HG02623 (cell line): ENCODE measurements at regions not wholly inside any gene's neighbourhood (a gene's known extent, or its start where the extent isn't known, plus 50 kb on each side); places are given as distances from the start of the nearest gene placed in this dataset.

Experiments used
- ATAC-seq: cut with Tn5 transposase; IDR thresholded peaks from one replicate; pipeline ENCODE4 v1.9.1; 2021; ENCODE audit warnings: moderate library complexity; ENCODE audit not compliant: unreplicated experiment

- ATAC-seq: no peak
Observed at GRCh38 chr2:55973673-55974072, 50.1 kb upstream of the EFEMP1 start.

GRCh38 chr2:55976681-55977080 lies 53.1 kb upstream of the EFEMP1 start:
- no peak for ATAC-seq

- peak; percentile 92 for ATAC-seq
Observed at GRCh38 chr2:55985406-55985805, 61.8 kb upstream of the EFEMP1 start.

- no peak for ATAC-seq
Observed at GRCh38 chr2:55986001-55986400, 62.4 kb upstream of the EFEMP1 start.

- no peak for ATAC-seq
Observed at GRCh38 chr2:55986700-55987440, 63.3 kb upstream of the EFEMP1 start.

GRCh38 chr2:55989405-55989804 lies 65.8 kb upstream of the EFEMP1 start:
- no peak for ATAC-seq

GRCh38 chr2:55992455-55992854 lies 68.9 kb upstream of the EFEMP1 start:
- no peak for ATAC-seq

GRCh38 chr2:55993685-55994084 lies 70.1 kb upstream of the EFEMP1 start:
- ATAC-seq: no peak

GRCh38 chr2:55995211-55995610 lies 71.6 kb upstream of the EFEMP1 start:
- no peak for ATAC-seq

GRCh38 chr2:55995902-55996301 lies 72.3 kb upstream of the EFEMP1 start:
- ATAC-seq: no peak

- no peak for ATAC-seq
Observed at GRCh38 chr2:55999231-55999630, 75.6 kb upstream of the EFEMP1 start.

GRCh38 chr2:55999790-56000189 lies 76.2 kb upstream of the EFEMP1 start:
- no peak for ATAC-seq

- no peak for ATAC-seq
Observed at GRCh38 chr2:56001947-56002346, 78.4 kb upstream of the EFEMP1 start.

GRCh38 chr2:56008661-56009431 lies 85.3 kb upstream of the EFEMP1 start:
- no peak for ATAC-seq

GRCh38 chr2:56009758-56010458 lies 86.3 kb upstream of the EFEMP1 start:
- ATAC-seq: no peak

GRCh38 chr2:56011624-56012023 lies 88.0 kb upstream of the EFEMP1 start:
- no peak for ATAC-seq

GRCh38 chr2:56012221-56012765 lies 88.7 kb upstream of the EFEMP1 start:
- ATAC-seq: no peak

GRCh38 chr2:56013475-56013874 lies 89.9 kb upstream of the EFEMP1 start:
- no peak for ATAC-seq

GRCh38 chr2:56014046-56014730 lies 90.6 kb upstream of the EFEMP1 start:
- no peak for ATAC-seq

- ATAC-seq: no peak
Observed at GRCh38 chr2:56015711-56016115, 92.1 kb upstream of the EFEMP1 start.

GRCh38 chr2:56017784-56018183 lies 94.2 kb upstream of the EFEMP1 start:
- ATAC-seq: no peak
